ENCODE measurements at regions not wholly inside any gene's neighbourhood (a gene's known extent, or its start where the extent isn't known, plus 50 kb on each side); places are given as distances from the start of the nearest gene placed in this dataset.

GRCh38 chr1:30523055-30524020, 200.0 kb downstream of the MATN1 start:
- H3K9me2 ChIP-seq (replicated peaks; ENCODE audit: low read depth, low read length), result no peaks in the 10 kb centered on the region
- H3K9me3 ChIP-seq (ENCODE audit: insufficient read depth, low read depth, low read length), result no peaks in the 10 kb centered on the region; the same call in 1 of the 2 replicates
- TF ChIP-seq EZH2phosphoT487 (IDR thresholded peaks at IDR 0.05; ENCODE audit: borderline replicate concordance) (no peak), CTCF (conservative IDR thresholded peaks at IDR 0.05; ENCODE audit: low read length) (no peak)
- no peaks in the 10 kb centered on the region for H3K4me1 ChIP-seq (ENCODE audit: insufficient read depth, low read length, poor library complexity, severe bottlenecking)
- H4K20me1 ChIP-seq (ENCODE audit: insufficient read depth, low read length, poor library complexity, severe bottlenecking), result no peaks in the 10 kb centered on the region
- no peak overlapping the region for H3K4me2 ChIP-seq (ENCODE audit: low read depth, low read length, poor library complexity, severe bottlenecking)
- no peak overlapping the region for H2AFZ ChIP-seq (ENCODE audit: low read length)
- no peak overlapping the region for H3K4me3 ChIP-seq (ENCODE audit: low read length, poor library complexity, severe bottlenecking)
- H3K27me3 ChIP-seq (ENCODE audit: insufficient read depth, low read length, poor library complexity, severe bottlenecking), result no peaks in the 10 kb centered on the region
- no peaks in the 10 kb centered on the region for H3K79me2 ChIP-seq (ENCODE audit: insufficient read depth, low read length)
- no peaks in the 10 kb centered on the region for H3F3A ChIP-seq (ENCODE audit: low read depth)
- no peak overlapping the region for H3K9ac ChIP-seq (ENCODE audit: low read depth, low read length, poor library complexity, severe bottlenecking)
- no peaks in the 10 kb centered on the region for H3K36me3 ChIP-seq (ENCODE audit: insufficient read depth, low read length)

- no peak overlapping the region for H3K9ac ChIP-seq (ENCODE audit: low read depth, low read length, poor library complexity, severe bottlenecking)
- H2AFZ ChIP-seq (ENCODE audit: low read length), result no peak overlapping the region
Observed at GRCh38 chr1:30522031-30523004, 201.1 kb downstream of the MATN1 start.

More at GRCh38 chr1:30522031-30523004, 201.1 kb downstream of the MATN1 start:
- no peak overlapping the region for H3K4me3 ChIP-seq (ENCODE audit: low read length, poor library complexity, severe bottlenecking)
- H3K36me3 ChIP-seq (ENCODE audit: insufficient read depth, low read length), result no peaks in the 10 kb centered on the region
- no peaks in the 10 kb centered on the region; the same call in 1 of the 2 replicates for H3K9me3 ChIP-seq (ENCODE audit: insufficient read depth, low read depth, low read length)
- H3K4me2 ChIP-seq (ENCODE audit: low read depth, low read length, poor library complexity, severe bottlenecking), result no peak overlapping the region
- no peaks in the 10 kb centered on the region for H3K4me1 ChIP-seq (ENCODE audit: insufficient read depth, low read length, poor library complexity, severe bottlenecking)
- H3K27me3 ChIP-seq (ENCODE audit: insufficient read depth, low read length, poor library complexity, severe bottlenecking), result no peaks in the 10 kb centered on the region
- no peaks in the 10 kb centered on the region for H3K79me2 ChIP-seq (ENCODE audit: insufficient read depth, low read length)
- TF ChIP-seq CTCF (conservative IDR thresholded peaks at IDR 0.05; ENCODE audit: low read length), result no peak
- no peak for TF ChIP-seq EZH2phosphoT487 (IDR thresholded peaks at IDR 0.05; ENCODE audit: borderline replicate concordance)
- no peaks in the 10 kb centered on the region for H3K9me2 ChIP-seq (replicated peaks; ENCODE audit: low read depth, low read length)
- H4K20me1 ChIP-seq (ENCODE audit: insufficient read depth, low read length, poor library complexity, severe bottlenecking), result no peaks in the 10 kb centered on the region
- H3F3A ChIP-seq (ENCODE audit: low read depth), result no peaks in the 10 kb centered on the region
